Activated CD8-positive, alpha-beta memory T cell treated with anti-CD3 and anti-CD28 coated beads for 24 hours (primary cell): ENCODE measurements at regions not wholly inside any gene's neighbourhood (a gene's known extent, or its start where the extent isn't known, plus 50 kb on each side); places are given as distances from the start of the nearest gene placed in this dataset.

ENCODE experiments used
- DNase-seq: peaks from one replicate; pipeline ENCODE4 v3.0.0-alpha.2; 2020

DNA sequence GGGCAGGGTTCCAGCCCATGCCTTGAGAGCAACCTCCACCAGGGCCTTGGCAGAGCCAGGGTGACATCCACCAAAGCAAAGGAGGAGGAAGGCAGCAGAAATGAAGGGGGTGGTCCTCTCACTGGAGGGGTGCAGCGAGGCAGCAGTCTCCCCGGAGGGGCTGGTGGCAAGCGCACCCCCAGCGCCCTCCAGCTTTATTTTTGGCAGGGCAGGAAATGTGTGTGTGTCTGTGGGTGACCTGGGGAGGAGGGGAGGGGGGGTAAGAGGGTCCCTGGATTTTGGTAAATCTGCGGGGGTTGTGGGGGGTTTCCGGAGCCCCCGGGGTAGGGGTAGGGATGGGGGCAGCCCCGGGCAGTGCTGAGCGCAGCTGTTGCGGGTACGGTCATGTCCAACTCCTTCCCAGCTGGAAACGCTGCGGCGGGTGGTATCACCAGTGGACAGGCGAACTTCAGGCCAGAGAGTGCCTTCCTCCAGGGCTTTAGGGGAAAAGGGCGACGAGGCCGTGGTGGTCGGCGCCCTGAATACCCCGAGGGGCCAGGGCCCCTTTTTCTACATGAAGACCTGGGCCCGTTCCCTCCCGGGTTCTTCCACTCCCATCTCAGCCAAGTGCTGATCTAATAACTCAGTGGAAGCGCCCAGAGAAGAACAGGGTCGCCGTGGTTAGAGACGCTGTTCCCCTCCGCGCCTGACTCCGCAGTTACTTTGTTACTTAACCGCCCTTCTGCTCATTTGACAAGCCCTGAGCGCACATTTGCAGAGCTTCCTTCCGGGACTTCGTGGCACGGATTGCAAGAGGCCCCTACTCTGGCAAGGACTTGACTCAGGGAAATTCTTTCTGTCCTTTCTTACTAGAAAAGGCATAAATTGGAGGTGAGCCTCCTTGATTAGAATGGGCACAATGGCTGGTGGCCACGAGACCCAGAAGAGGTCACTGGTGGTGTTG lies 55.2 kb downstream of the FOS start:
- peak; percentile 81 for DNase-seq

DNA sequence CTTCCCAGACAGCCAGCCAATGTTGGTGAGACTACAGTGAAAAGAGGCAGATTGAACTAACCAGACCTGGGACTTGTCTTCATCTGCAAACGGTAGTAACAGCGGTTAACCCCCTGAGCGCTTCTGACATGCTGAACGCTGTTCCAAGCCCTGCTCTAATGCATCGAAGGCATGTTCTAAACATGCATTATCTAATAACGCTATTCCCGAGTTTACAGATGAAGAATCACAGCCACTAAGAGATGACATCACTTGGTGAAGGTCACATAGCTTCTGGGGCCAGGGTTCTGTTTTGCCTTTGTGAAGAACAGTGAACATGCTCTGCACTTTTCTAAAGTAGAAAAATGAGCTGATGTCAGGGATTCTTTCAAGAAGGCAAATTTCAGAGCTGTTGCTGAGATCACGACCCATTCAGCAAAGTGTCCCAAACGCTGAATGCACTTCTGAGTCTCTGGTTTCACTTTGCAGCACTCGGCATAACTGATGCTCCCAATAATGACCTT lies 56.0 kb downstream of the FOS start:
- DNase-seq, result no peak

DNA sequence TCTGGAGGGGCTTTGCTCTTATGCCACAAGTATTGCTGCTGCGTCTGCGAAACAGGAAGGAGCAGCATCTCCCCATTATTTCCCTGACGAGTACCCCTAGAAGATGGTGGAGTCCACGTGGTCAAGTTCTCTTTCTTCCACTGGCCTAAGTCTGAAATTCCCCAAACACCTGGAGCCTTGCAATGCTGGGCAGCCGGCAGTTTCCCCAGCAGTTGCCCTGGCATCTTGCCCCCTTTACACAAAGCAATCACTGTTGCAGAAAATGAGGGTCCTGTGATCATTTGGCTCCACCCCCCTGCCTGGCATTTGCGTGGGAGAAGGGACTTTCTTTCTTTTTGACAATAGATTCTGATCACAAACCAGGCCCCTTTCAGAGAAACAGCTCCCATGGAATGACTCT lies 56.9 kb downstream of the FOS start:
- no peak for DNase-seq

DNA sequence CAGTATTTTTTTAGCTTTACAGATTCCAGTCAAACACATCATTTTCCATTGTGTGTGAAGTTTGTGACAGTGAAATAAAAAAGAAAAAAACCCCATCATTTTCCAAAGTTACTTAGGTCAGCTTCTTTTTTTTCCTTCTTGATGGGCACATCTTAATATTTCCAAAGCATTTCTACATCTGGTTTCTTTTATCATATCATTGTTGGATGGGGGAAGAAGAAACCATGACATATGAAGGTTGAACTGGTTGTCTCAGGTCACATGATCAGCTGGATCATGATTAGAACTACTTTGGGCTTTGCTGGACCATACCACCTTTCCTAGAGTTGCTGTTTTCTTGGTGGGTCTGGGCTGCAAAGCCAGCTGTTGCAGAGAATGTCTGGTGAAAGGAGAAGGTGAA lies 59.8 kb downstream of the FOS start:
- DNase-seq, result no peak

DNA sequence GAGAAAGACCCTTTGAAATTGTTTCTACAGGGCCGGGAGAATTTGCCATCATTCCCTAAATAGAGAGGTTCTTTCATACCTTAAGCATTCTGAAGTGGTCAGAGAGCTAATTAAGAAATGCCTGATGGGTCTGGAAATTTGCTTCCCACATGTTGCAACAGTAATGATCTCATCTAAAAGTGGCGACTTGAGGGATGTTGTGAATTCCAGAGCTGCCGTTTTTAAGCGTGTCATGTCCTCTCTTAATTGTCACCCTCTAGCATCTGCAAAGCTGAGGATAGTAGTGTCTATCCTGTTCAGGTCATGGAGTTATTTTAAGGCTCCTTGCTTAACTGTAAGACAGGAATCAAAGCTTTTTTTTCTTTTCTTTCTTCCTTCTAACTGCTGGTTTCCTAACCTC lies 60.4 kb downstream of the FOS start:
- no peak for DNase-seq

DNA sequence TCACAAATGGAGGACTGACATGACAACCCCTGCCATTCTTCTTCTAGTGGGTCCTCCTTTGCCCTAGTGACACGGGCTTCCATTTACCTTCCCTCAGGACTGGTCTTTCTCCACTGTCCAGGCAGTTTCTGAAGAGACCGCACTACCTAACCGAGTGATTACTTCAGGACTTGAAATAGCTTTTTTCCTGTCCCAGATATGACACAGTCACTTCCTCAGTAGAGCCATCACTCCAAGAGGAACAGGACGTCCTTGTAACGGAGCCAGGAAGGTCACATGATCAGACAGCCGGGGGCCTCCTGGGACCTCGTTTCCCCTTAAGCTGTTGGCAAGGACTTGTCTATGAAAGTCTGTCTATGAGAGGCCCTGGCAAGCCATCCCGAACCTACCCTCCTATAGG lies 62.3 kb downstream of the FOS start:
- DNase-seq, result no peak

DNA sequence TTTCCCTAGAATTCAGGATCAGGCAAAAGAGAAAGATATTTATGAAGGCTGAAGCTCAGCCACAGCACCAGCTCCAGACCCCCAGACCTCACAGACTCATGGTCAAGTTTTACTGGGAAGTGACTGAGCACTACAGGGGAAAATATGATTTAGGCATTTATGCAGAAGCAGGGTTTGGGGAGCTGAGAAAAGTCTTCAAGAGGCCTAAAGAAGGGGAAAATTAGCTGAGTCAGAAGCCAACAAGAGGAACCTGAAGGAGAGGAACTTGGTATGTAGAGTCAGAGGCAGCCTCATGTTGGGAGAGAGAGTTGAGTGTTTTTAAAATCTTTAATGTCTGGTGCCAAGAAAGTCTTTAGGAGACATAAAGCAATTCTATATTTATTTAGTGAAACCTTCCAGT lies 63.0 kb downstream of the FOS start:
- no peak for DNase-seq

DNA sequence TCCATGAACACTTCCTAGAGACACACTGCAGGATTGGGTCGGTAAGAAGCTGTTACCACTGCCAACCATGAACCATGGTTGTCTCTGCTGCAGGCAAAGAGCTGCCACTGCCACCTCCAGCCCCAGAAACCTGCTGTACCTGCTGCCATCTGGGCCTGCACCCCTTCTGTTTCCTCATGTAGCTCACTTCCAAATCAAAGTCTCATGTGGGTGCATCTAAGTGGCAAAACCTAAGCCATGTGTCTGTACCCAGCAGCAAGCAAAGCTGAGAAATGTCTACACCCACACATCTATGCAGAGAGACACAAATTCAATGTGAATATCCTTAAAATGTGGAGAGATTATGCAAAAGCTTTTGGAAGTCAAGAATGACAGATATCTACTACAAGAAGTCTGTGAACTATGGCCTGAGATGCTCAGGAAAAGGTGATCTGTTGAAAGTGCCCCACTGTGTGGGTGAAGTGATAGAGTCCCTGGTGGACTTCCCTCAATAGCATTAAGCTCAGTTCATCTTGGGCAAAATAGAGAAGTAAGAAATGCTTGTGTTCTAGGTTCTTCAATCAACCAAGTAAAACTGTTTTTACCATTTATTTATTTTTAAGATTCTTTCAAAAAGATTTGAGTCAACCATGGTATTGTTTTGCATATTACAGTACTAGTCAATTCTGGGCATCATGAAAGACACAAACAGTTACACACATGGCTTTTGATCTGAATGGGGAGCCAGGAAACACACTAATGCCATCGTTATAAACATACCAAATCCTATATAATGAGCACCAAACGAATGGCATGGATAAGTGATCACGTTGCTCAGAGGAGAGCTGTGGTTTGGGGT lies 64.4 kb downstream of the FOS start:
- no peak for DNase-seq

DNA sequence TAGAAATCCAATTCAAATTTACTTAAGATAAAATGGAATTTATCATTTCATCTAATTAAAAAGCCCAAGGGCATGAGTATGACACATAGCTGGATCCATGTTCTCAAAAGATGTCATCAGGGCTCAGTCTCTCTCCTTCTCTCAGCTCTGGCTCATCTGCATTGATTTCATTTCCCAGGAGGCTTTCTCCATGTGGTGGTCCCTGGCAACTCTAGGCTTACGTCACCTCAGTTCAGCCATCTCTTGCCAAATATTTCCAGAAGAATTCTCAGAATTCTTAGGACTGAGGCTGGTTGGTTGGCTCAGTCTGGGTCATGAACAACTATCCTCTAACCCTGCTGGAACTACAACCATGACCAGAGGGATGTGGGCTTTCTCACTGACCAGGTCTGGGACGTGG lies 65.3 kb downstream of the FOS start:
- no peak for DNase-seq

DNA sequence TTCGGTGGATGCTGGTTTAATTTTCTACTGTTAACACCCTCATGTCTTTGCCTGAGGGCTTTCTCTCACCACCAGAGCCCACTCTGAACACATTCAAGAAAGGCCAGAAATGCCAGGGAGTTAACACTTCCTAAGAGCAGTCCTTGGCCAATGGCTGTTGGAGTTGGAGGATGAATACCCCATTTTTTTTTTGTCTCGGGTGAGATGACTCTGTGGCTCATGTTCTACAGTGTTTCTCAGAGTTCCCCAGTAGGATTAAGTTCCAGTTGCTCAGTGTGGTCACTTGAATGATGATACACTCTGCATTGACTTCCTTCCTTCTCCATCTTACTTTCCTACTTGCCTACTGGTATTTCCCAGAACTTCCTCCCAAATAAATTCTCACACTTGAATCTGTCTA lies 65.8 kb downstream of the FOS start:
- no peak for DNase-seq

DNA sequence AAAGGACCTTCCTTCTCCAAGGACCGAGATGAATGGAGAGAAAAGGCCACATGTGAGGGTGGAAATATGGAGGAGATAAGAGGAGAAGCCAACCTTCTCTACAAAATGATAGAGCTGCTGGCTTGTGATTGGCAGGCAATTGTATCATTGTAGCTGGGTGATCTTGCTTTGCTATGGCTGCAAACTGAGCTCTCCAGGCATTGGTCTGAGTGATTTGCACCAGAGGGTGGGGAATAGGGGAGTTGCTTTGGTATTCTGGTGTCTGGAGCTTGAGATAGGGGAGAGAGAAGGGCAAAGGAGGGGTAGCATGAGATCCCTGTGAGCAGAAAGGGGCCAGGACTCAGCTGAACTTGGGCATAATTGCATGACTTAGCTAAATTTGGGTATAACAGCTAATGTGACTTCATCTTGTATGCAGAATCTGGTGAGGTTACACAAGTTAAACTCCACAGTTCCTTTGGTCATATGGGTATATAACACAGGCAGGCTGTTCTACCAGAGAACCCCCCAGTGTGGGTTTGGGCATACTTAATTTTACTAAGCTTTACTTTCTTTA lies 72.0 kb downstream of the FOS start:
- DNase-seq, result no peak

DNA sequence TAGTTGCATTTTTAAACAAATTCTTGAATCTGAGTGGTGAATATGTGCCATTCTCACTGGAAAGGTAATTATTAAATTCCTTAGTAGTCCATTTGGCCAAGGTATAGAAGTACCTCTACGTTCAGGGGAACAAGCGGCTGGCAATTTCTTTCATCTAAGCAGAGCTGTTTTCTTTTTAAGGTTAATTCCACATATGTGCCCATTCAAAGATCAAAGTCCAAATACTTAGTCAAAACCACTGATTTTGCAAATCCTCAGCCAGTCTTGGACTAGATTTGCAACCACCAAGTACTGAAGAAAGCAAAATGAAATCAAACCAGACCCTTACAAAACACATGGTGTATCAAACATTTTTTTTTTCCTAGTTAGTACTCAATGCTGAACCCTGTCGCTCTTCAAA lies 68.7 kb upstream of the JDP2 start:
- DNase-seq, result no peak

DNA sequence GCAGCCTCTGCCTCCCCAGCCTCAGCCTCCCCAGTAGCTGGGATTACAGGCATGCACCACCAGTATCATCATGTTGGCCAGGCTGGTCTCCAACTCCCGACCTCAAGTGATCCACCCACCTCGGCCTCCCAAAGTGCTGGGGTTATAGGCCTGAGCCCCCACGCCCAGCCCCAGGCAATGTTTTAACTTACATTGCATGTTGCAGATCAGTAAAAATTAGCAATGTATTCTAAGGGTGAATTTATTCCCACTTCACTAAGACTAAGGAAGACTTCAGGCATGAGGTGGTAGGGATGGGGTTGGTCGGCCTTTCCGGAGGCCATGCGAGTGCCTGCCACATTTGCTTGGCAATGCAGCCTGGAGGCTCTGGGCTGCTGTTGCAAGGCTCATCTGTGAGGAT lies 66.8 kb upstream of the JDP2 start:
- DNase-seq, result no peak

DNA sequence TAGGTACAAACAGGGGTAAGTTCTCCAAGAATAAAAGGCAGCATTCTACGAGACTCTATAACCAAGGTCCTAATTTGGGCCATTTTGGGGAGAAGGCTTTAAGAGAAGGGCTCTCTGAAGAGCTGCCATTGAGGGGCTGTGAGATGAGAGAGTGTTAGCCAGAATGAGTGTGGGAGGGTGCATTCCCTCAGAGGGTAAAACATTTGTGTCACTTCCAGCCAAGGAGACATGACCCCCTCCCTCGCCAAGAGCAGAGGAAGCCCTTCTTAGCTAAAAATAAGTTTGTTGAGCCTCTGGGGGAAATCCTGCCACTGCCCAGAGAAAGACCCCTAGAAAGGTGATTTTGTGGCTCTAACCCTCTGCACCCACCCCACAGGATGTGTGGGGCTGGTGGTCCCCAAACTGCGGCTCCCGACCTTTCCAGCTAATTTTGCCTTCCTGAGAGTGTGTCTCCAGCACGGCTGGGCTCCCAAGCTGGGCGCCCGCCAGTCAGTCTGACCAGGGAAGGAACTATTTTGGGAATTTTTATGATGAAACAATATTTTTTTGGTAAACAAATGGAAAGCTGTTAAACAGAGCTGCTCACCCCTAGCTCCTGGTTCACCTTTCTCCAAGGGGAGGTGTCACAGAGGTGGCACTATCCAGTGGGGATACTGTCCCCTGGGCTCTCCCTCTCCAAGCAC lies 65.9 kb upstream of the JDP2 start:
- DNase-seq, result no peak

DNA sequence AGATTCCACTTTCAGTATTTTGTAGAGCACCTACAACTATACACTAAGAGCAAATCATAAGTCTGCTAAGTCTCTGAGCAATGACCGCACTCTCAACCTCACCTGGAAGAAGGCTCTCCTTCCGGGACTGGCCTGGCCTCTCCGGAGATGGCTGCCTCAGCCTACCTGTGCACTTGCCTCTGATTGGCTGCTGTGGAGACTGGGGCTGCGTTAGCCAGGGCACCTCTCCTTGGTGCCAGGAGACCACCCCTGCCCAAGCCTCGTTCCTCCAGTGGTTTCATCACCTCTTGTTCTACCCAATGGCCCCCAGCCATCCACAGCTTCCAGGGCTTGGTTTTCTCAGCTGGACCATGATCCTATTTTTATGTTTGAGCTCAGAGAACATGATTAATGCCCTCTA lies 64.7 kb upstream of the JDP2 start:
- DNase-seq, result no peak

DNA sequence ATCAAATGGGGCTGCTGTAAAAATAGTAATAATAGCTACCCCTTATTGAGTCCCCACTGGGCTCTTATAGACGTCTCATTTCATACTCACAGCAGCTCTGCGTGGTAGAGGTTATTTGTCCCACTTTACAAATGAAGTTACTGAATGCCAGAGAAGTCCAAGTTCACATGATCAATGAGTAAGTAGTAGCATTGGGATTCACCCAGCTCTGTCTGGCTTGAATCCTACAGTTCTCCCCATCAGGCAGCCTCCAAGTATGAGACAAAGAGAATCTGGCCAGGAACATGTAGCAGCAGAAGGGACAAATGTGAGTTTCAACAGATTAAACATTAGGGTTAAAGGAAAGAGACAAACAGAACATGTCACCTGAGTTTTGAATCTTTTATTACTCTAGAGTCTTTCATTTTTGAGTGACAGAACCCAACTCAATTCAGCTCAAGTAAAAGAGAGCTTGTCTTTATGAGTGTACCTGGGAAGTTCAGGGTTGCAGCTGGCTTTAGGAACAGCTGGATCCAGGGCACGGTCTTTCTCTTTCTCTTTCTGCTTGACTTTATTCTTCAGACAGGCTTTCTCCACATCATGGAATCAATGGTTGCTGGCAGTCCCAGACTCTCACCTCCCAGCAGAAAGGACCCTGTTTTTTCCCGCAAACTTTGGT lies 64.1 kb upstream of the JDP2 start:
- no peak for DNase-seq

DNA sequence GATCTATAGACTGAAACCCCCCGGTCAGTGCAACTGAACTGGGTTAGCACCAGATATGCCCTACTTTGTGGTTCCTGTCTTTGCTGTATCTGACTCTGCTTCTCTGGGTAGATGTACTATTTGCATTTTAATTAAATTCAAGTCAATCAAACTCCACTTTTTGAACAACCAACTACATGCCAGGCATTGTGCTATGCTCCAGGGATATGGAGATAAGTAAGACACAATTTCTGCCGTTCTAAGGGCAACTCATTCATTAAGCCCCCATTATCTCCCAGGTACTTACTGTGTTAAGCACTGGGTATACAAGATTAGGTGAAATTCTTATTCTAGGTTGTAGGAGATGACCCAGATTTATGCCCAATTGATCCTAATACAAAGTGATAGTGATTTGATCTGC lies 62.7 kb upstream of the JDP2 start:
- no peak for DNase-seq

DNA sequence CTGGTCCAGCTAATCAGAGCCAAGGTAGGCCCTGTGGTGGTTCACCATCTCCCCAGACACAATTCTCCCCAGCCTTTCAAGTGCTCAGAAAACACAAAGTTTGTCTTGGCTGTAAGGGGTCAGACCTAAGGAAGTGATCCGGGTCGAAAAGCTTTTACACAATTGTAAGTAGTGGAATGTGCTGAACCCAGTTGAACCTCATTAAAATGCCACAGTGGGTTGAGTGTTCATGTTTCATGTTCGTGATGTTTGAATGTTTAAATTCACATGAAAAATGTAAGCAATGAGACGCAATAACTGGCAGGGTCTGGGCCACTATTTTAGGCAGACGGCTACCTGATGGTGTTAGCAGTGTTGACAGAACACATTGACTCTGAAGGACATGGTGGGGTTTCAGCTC lies 60.9 kb upstream of the JDP2 start:
- DNase-seq, result no peak

DNA sequence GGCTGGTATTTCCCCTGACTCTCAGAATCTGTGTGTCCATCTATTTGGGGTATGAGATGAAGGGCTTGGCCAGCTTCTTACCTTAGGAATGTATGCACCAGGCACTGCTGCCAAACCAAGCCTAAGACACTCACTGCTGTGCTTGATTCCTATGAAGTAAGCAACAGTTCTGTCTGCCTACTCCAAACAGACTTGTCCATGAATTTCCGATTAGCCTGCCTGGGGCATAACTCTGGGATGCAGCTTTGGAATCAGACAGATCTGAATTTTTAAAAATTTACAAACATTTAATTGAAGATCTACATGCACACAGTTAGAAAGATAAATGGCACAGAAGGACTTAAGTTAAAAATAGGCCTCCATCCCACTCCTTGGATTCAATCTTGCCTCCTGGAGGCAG lies 59.5 kb upstream of the JDP2 start:
- DNase-seq, result no peak

DNA sequence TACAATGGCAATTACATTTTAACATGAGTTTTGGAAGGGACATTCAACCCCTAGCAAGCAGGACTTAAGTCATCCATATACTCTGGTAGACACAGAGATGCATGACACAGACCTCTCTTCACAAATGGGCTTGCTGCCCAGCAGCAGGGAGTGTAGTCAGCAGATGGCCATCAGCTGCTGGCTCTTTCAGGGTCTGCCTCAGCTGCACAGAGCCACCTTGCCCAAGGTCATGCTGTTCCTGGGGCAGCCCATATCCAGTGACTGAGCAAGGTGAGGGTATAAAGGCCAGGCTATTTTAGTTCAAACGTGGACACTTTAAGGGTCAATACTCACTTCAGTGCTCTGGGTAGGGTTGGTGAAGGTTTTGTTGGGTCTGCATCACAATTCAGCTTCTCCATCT lies 58.3 kb upstream of the JDP2 start:
- DNase-seq, result no peak

DNA sequence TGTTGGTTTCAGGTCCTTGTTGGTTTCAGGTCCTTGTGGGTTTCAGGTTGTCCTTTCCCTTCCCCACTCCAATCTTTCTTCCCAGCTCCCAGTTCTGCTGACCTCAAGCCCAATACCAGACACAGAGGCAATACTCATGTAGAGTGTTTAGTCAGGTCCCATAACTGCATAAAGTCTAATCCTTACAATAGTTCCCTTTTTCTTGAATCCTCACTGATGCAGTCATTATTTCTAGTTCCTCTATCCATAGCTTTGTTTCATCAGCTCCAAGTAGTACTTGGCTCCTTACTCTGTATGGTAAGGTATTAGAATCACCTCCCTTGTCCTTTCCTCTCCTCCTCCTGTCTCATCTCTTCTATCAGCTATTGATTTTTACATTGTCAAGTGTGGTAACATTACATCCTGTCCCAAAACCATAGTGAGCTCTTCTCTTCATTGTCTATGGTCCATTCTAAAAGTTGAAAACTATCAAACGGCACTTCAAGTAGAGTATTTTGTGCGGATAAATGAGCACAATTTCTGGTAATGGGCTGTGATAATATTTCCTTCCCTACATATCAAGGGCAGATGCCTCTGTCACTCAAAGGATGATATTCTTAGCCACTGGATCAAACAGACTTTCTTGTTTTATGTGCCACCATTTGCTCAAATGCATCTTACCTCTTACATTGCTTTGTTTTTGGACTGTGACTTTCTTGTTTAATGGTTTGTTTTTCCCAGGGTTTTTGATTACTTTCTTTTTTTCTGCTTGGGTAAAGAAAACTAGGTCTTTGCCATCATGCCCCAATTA lies 57.2 kb upstream of the JDP2 start:
- DNase-seq, result no peak

DNA sequence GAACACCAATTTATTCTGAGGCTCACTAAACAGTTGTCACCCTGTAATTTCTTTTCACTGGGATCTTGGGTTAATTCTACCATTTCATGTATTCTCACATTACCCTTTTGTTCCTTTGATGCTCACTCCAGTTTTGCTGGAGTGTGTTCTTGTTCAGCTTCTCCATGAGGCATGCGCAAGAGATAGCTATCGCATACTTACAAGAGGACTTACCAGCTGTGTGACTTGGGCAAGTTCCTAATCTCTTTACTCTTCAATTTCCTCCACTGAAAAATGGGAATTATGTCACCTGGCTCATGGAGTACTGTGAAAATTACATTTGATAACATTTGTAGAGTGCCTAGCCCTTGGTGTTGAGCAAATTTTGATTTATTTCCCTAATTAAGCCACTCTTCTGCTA lies 56.5 kb upstream of the JDP2 start:
- DNase-seq, result no peak
